Cardiac muscle cell (in vitro differentiated cells and primary cell): ENCODE measurements at regions not wholly inside any gene's neighbourhood (a gene's known extent, or its start where the extent isn't known, plus 50 kb on each side); places are given as distances from the start of the nearest gene placed in this dataset.

Source experiments
- DNase-seq, 2 donors: peaks; one replicate each; pipeline versions ENCODE4 v3.0.0 to v3.0.0-alpha.2; 2010 to 2017; ENCODE audit warnings: low read depth in 1 of 2, low spot score in 1 of 2
- H3K27ac ChIP-seq: fragments of 200-600 bp; sonication (generic); 2 replicates; pipeline ENCODE4 v1.5.1; 2016
- H3K27me3 ChIP-seq: fragments of 200-600 bp; sonication (generic); 2 replicates; pipeline ENCODE4 v1.6.0; 2016; ENCODE audit warnings: control low read depth
- H3K36me3 ChIP-seq: fragments of 200-600 bp; sonication (generic); 2 replicates; pipeline ENCODE4 v1.5.1; 2016; ENCODE audit warnings: control low read depth
- H3K4me1 ChIP-seq: fragments of 200-600 bp; sonication (generic); 2 replicates; pipeline ENCODE4 v1.8.1; 2017; ENCODE audit warnings: low read depth, mild to moderate bottlenecking, mixed run types
- H3K4me3 ChIP-seq: fragments of 200-600 bp; sonication (generic); 2 replicates; pipeline ENCODE4 v1.5.1; 2016; ENCODE audit warnings: mild to moderate bottlenecking
- H3K9me3 ChIP-seq: fragments of 200-600 bp; sonication (generic); 2 replicates; pipeline ENCODE4 v1.5.1; 2017; ENCODE audit warnings: low read depth, mild to moderate bottlenecking, control low read depth
- TF ChIP-seq, protein P1 (sequence below): IDR thresholded peaks from 2 replicates; pipeline ENCODE4 v1.5.1; 2012; ENCODE audit warnings: low read depth, mild to moderate bottlenecking, low read length

DNA sequence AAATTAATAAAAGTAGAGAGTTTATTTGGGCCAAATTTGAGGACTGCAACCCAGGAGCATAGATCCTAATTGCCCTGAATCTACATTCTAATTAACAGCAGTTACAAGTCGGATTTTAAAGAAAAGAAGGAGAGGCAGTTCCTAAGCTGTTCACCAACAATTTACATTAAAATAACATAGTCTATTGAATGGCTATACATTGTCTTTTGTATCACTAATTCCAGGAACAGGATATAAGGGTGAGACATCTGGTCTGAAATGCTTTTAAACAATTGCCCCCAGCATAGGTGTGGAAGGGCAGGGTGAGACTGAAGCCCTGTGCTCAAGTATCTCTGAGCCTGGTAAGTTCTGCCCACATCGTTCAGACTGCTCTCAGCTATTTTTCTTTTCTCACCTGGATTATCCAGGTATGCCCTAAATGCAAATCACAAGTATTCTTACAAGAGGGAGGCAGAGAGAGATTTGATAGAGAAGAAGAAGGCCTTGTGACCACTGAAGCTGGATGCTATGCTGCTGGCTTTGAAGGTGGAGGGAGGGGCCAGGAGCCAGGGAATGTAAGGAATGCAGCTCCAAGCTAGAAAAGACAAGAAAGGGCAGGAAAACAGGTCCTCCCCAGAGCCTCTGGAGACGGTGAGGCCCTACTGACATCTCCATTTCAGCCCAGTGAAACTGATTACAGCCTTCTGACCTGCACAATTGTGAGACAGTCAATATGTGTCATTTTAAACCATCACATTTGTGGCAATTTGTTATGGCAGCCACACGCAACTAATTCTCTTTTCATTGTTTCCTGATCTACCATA, 189.4 kb upstream of the ARL4C start:
- Histone ChIP-seq H3K4me1 (no peaks in the 10 kb centered on the region), H3K36me3 (no peaks in the 10 kb centered on the region), H3K9me3 (no peaks in the 10 kb centered on the region), H3K27me3 (no peaks in the 10 kb centered on the region), H3K4me3 (no peak overlapping the region), H3K27ac (no peak overlapping the region)
- peak; percentile 17 to 52 for DNase-seq
- TF ChIP-seq, protein P1, sequence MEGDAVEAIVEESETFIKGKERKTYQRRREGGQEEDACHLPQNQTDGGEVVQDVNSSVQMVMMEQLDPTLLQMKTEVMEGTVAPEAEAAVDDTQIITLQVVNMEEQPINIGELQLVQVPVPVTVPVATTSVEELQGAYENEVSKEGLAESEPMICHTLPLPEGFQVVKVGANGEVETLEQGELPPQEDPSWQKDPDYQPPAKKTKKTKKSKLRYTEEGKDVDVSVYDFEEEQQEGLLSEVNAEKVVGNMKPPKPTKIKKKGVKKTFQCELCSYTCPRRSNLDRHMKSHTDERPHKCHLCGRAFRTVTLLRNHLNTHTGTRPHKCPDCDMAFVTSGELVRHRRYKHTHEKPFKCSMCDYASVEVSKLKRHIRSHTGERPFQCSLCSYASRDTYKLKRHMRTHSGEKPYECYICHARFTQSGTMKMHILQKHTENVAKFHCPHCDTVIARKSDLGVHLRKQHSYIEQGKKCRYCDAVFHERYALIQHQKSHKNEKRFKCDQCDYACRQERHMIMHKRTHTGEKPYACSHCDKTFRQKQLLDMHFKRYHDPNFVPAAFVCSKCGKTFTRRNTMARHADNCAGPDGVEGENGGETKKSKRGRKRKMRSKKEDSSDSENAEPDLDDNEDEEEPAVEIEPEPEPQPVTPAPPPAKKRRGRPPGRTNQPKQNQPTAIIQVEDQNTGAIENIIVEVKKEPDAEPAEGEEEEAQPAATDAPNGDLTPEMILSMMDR: no peak

DNA sequence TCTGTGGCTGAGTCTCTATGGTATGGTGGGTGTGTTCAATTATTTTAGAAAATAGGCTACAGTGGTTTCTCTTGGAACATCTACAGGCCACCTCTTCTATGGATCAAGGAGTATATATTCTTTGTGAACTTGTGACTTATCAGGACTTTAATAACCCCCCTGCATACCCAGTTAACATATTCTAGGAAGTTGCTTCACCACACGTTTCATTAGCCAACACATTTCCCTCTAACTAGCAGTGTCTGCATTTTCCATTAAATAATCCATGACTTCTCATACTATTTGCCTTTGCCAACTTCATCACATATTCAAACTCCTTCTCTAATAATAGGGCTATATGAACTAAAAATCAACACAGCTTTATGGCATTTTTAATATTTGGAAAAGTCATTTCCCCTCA, 187.6 kb upstream of the ARL4C start:
- Histone ChIP-seq H3K4me3 (no peak overlapping the region), H3K4me1 (no peaks in the 10 kb centered on the region), H3K27ac (no peak overlapping the region), H3K9me3 (no peaks in the 10 kb centered on the region), H3K27me3 (no peaks in the 10 kb centered on the region), H3K36me3 (no peaks in the 10 kb centered on the region)
- TF ChIP-seq, protein P1: no peak
- DNase-seq: no peak

DNA sequence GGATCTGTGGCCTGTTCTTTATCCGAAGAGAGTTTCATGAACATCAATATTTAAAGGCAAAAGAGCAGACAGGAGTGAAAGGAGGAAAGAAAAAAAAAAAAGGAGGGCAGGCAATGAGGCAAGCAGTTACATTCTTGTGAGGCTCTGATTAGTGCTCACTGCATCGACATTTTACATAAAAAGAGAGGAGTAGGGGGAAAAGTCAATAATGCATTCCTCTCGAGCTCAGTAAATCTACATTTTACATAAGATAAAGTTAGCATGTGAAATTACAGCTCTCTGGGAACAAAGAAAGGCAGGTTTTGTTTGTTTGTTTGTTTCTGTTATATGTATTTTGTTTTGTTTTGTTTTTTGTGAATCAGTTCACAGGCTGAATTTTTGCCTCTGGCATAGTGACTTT, 187.1 kb upstream of the ARL4C start:
- Histone ChIP-seq H3K36me3 (no peaks in the 10 kb centered on the region), H3K9me3 (no peaks in the 10 kb centered on the region), H3K27me3 (no peaks in the 10 kb centered on the region), H3K4me1 (no peaks in the 10 kb centered on the region), H3K27ac (no peak overlapping the region), H3K4me3 (no peak overlapping the region)
- no peak for DNase-seq
- TF ChIP-seq, protein P1: no peak

DNA sequence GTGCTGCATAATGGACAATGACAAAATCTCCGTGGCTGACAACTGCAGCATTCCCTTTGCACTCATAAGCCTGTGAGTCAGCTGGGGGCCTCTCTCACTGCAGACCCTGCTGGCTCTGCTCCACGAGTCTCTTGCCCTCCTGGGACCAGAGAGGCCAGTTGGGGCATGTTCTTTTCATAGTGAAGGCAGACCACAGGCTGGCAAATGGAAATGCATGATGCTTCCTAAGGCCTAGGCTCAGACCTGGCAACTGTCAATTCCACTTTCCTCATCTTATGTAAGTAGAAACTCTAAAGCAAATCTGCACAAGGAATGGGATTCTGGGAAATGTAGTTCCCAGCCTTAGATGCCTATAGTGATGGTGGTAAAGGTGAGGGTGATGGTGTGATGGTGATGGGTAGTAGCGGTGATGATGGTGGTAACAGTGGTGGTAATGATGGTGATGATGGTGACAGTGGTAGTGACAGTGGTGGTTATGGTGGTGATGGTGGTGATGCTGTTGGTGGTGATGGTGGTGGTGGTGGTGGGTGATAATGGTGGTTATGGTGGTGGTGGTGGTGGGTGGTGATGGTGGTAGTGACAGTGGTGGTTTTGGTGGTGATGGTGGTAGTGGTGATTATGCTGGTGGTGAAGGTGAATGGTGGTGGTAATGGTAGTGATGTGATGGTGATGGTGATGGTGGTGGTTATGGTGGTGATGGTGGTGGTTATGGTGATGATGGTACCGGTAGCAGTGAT, 185.8 kb upstream of the ARL4C start:
- Histone ChIP-seq H3K4me1 (no peaks in the 10 kb centered on the region), H3K4me3 (no peak overlapping the region), H3K27me3 (no peaks in the 10 kb centered on the region), H3K9me3 (no peaks in the 10 kb centered on the region), H3K36me3 (no peaks in the 10 kb centered on the region), H3K27ac (no peak overlapping the region)
- DNase-seq: no peak
- TF ChIP-seq, protein P1: no peak

DNA sequence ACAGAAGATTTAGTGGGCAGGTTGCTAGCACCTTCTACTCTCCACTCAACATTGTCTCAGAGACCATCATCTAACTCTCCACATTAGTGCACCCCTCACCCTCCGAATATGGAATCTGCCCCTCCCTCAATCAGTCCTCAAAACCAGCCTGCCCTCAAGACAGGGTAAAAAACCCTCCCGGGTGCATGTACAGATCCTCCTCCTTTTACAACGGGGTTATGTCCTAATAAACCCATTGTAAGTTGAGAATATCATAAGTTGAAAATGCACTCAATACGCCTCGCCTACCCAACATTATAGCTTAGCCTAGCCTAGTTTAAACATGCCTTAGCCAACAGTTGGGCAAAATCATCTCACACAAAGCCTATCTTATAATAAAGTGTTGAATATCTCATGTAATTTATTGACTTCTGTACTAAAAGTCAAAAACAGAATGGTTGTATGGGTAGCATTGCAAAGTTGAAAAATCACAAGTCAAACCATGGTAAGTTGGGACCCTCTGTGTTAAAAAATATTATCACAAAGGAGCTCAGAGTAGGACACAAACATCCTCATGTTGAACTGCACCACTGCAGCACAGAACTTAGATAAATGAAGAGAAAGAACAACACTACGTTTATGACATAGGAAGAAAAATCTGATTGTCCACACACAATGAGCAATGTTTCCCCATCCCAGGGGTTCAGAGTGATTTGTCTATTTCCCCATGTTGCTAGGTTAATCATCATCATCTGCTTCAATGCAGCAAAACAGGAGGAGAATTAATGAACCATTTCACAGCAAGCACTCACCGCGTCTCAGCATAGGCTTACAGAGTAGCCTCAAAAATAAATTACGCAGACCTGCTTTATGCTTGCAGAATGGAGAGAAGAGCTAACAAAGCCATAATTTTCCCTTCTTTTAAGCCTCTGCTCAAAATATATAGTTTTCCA, 184.1 kb upstream of the ARL4C start:
- Histone ChIP-seq H3K4me3 (no peak overlapping the region), H3K9me3 (no peaks in the 10 kb centered on the region), H3K27ac (no peak overlapping the region), H3K27me3 (no peaks in the 10 kb centered on the region), H3K36me3 (no peaks in the 10 kb centered on the region), H3K4me1 (peaks cover 5% of the 10 kb centered on the region)
- TF ChIP-seq, protein P1: no peak
- no peak for DNase-seq
